OCI-LY7 (cell line): ENCODE measurements at regions not wholly inside any gene's neighbourhood (a gene's known extent, or its start where the extent isn't known, plus 50 kb on each side); places are given as distances from the start of the nearest gene placed in this dataset.

Experiments
- CTCF ChIP-seq: fragments of 200-600 bp; sonication (generic); conservative IDR thresholded peaks from 2 replicates; pipeline ENCODE4 v1.5.1; 2014; ENCODE audit warnings: mild to moderate bottlenecking, antibody characterized with exemption, low read length, moderate library complexity, mixed read lengths
- EZH2phosphoT487 ChIP-seq: fragments of 200-600 bp; sonication (generic); IDR thresholded peaks from 2 replicates; pipeline ENCODE4 v1.6.1; 2018; ENCODE audit warnings: low read depth, borderline replicate concordance, mild to moderate bottlenecking, mixed run types, antibody characterized with exemption, low read length, moderate library complexity, mixed read lengths

GRCh38 chr4:19254486-19254885 lies 997.2 kb upstream of the SLIT2 start:
- no peak for TF ChIP-seq CTCF
- TF ChIP-seq EZH2phosphoT487 = no peak
